Neural crest cell (in vitro differentiated cells): ENCODE measurements at regions not wholly inside any gene's neighbourhood (a gene's known extent, or its start where the extent isn't known, plus 50 kb on each side); places are given as distances from the start of the nearest gene placed in this dataset.

Experiments used
- DNase-seq: peaks from one replicate; pipeline ENCODE4 v3.0.0; 2021; ENCODE audit warnings: low read depth, mixed read lengths, low spot score
- H3K27ac Mint-ChIP-seq: one replicate; pipeline ENCODE4 v1.8.0; 2021; ENCODE audit warnings: mild to moderate bottlenecking, mixed read lengths; ENCODE audit not compliant: unreplicated experiment
- H3K27me3 Mint-ChIP-seq: 2 replicates; pipeline ENCODE4 v1.8.0; 2021; ENCODE audit warnings: low read depth, mild to moderate bottlenecking, mixed read lengths
- H3K36me3 Mint-ChIP-seq: 2 replicates; pipeline ENCODE4 v1.8.0; 2021; ENCODE audit warnings: low read depth, mild to moderate bottlenecking, mixed read lengths
- H3K4me1 Mint-ChIP-seq: 2 replicates; pipeline ENCODE4 v1.8.0; 2021; ENCODE audit warnings: mixed read lengths
- H3K4me3 Mint-ChIP-seq: one replicate; pipeline ENCODE4 v1.8.0; 2021; ENCODE audit warnings: mild to moderate bottlenecking, mixed read lengths
- H3K9me3 Mint-ChIP-seq: 2 replicates; pipeline ENCODE4 v1.8.0; 2021; ENCODE audit warnings: mixed read lengths
- TF ChIP-seq, protein P1 (sequence below): fragments of 200-600 bp; sonication (generic); conservative IDR thresholded peaks from 2 replicates; pipeline ENCODE4 v1.5.0; 2021; ENCODE audit warnings: antibody characterized with exemption, mild to moderate bottlenecking

DNA sequence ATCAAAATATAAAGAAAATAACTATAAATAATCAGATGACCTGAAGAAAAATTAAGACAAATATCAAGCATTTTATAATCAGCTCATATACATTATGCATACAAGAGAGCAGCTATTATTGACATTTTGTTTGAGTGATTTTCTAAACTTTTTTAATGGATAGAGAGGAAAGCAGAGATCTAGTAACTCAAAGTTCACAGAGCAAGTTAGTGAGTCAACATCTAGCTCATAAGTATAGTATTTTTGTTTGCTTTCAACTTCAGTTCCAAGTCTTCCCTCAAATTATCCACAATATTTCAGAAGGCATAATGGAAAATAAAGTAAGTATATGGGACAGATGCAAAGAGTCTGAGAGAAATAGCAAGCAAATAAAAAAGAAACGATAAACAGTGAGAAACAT is 470.1 kb upstream of the ALCAM start:
- Mint-ChIP-seq H3K27ac (no peak overlapping the region), H3K36me3 (no peaks in the 10 kb centered on the region), H3K9me3 (peaks cover 3% of the 10 kb centered on the region), H3K27me3 (no peaks in the 10 kb centered on the region), H3K4me3 (no peak overlapping the region), H3K4me1 (no peaks in the 10 kb centered on the region)
- TF ChIP-seq, protein P1, sequence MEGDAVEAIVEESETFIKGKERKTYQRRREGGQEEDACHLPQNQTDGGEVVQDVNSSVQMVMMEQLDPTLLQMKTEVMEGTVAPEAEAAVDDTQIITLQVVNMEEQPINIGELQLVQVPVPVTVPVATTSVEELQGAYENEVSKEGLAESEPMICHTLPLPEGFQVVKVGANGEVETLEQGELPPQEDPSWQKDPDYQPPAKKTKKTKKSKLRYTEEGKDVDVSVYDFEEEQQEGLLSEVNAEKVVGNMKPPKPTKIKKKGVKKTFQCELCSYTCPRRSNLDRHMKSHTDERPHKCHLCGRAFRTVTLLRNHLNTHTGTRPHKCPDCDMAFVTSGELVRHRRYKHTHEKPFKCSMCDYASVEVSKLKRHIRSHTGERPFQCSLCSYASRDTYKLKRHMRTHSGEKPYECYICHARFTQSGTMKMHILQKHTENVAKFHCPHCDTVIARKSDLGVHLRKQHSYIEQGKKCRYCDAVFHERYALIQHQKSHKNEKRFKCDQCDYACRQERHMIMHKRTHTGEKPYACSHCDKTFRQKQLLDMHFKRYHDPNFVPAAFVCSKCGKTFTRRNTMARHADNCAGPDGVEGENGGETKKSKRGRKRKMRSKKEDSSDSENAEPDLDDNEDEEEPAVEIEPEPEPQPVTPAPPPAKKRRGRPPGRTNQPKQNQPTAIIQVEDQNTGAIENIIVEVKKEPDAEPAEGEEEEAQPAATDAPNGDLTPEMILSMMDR, result no peak
- no peak for DNase-seq

DNA sequence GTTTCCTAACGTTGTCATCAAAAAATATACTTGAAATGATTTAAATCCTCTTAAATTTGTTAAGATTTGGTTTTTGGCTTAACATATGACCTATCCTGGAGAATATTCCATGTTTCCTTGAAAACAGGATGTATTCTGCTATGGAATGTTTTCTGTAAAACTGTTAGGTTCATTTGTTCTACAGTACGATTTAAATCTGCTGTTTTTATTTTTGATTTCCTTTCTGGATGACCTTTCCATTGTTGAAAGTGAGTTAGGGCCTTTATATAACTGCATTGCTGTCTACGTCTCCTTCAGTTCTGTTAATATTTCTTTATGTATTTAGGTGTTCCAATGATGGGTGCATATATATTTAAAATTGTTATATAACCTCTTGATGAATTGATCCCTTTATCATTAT is 465.3 kb upstream of the ALCAM start:
- Mint-ChIP-seq H3K4me1 (no peaks in the 10 kb centered on the region), H3K9me3 (peaks cover 15% of the 10 kb centered on the region), H3K4me3 (no peak overlapping the region), H3K27me3 (no peaks in the 10 kb centered on the region), H3K36me3 (no peaks in the 10 kb centered on the region), H3K27ac (no peak overlapping the region)
- TF ChIP-seq, protein P1, result no peak
- DNase-seq, result no peak

DNA sequence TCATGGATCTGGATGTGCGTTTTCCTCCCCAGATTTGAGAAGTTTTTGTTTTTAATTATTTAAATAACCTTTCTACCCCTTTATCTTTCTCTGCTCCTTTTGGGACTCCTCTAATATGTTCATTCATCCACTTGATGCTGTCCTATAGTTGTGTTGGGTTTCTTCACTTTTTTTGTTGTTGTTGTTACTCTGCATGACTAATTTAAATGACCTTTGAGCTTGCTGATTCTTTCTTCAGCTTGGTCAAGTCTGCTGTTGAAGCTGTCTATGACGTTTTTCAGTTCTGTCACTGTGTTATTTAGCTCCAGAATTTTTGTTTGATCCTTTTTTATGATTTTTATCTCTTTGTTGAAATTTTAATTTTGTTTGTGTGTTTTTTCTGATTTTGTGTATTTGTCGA is 463.6 kb upstream of the ALCAM start:
- H3K4me3 Mint-ChIP-seq, result no peak overlapping the region
- peaks cover 3% of the 10 kb centered on the region for H3K36me3 Mint-ChIP-seq
- H3K27me3 Mint-ChIP-seq, result no peaks in the 10 kb centered on the region
- peaks cover 18% of the 10 kb centered on the region for H3K9me3 Mint-ChIP-seq
- no peak for DNase-seq
- TF ChIP-seq, protein P1, result no peak
- H3K27ac Mint-ChIP-seq, result no peak overlapping the region
- no peaks in the 10 kb centered on the region for H3K4me1 Mint-ChIP-seq

DNA sequence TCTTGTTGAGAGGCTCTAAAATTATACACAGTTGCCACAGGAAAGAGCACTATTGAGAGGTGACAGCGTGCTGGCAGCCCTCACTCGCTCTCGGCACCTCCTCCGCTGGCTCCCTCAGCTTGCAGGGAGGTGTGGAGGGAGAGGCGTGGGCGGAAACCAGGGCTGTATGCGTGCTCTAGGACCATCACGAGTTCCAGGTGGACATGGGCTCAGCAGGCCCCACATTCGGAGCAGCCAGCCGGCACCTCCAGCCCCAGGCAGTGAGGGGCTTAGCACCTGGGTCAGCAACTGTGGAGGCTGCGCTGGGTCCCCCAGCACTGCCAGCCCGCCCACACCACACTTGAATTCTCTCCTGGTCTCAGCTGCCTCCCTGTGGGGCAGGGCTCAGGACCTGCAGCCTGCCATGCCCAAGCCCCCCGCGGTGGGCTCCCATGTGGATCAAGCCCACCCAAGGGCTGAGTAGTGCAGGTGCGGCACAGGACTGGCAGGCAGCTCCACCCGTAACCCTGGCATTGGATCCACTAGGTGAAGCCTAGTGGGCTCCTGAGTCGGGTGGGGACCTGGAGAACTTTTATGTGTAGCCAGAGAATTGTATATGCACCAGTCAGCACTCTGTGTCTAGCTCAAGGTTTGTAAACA is 460.6 kb upstream of the ALCAM start:
- no peak overlapping the region for H3K27ac Mint-ChIP-seq
- TF ChIP-seq, protein P1, result no peak
- H3K27me3 Mint-ChIP-seq, result no peaks in the 10 kb centered on the region
- DNase-seq, result no peak
- peaks cover 15% of the 10 kb centered on the region for H3K9me3 Mint-ChIP-seq
- peaks cover 3% of the 10 kb centered on the region for H3K36me3 Mint-ChIP-seq
- H3K4me3 Mint-ChIP-seq, result no peak overlapping the region
- H3K4me1 Mint-ChIP-seq, result no peaks in the 10 kb centered on the region

DNA sequence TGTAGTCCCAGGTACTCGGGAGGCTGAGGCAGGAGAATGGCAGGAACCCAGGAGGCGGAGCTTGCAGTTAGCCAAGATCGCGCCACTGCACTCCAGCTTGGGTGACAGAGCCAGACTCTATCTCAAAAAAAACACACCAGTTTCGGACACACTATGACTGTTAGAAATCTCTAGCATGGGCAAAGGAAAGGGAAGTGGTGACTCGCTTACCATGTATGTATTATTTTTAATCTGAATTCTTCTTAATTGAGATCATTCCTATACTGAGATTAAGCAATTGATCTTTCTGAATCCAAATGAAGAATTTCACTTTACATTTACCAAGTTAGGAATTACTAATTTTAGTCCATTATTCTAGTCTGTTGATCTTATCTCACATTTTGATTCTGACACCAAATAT is 459.2 kb upstream of the ALCAM start:
- no peak for DNase-seq
- no peak overlapping the region for H3K4me3 Mint-ChIP-seq
- H3K27ac Mint-ChIP-seq, result no peak overlapping the region
- H3K36me3 Mint-ChIP-seq, result peaks cover 3% of the 10 kb centered on the region
- H3K4me1 Mint-ChIP-seq, result no peaks in the 10 kb centered on the region
- H3K27me3 Mint-ChIP-seq, result no peaks in the 10 kb centered on the region
- TF ChIP-seq, protein P1, result no peak
- peaks cover 15% of the 10 kb centered on the region for H3K9me3 Mint-ChIP-seq
